Astrocyte (in vitro differentiated cells and primary cell): ENCODE measurements at regions not wholly inside any gene's neighbourhood (a gene's known extent, or its start where the extent isn't known, plus 50 kb on each side); places are given as distances from the start of the nearest gene placed in this dataset.

Experiments
- CTCF ChIP-seq: IDR thresholded peaks from 2 replicates; pipeline ENCODE4 v1.5.1; 2011; ENCODE audit warnings: low read depth, mild to moderate bottlenecking, inconsistent platforms, low read length, moderate library complexity; ENCODE audit not compliant: insufficient read depth
- EZH2 ChIP-seq: IDR thresholded peaks from 2 replicates; pipeline ENCODE4 v1.6.1; 2012; ENCODE audit warnings: mild to moderate bottlenecking, low read length, inconsistent platforms; ENCODE audit not compliant: insufficient read depth

- no peak for TF ChIP-seq CTCF
- TF ChIP-seq EZH2: no peak
Measured at GRCh38 chrX:82648062-82648461, 860.0 kb upstream of the POU3F4 start.
